Ovary (tissue), 3 donors: ENCODE measurements at regions not wholly inside any gene's neighbourhood (a gene's known extent, or its start where the extent isn't known, plus 50 kb on each side); places are given as distances from the start of the nearest gene placed in this dataset.

Experiments
- CTCF ChIP-seq, 3 donors: fragments of 450-650 bp in 2 of 3; fragments of 200-600 bp in 1 of 3; IDR thresholded peaks; one replicate each; pipeline versions ENCODE4 v1.5.1 to v1.8.0; 2016 to 2022; ENCODE audit warnings: antibody characterized with exemption in 3 of 3, mild to moderate bottlenecking in 1 of 3
- EP300 ChIP-seq: sonication (generic); formaldehyde crosslinking; IDR thresholded peaks from one replicate; pipeline ENCODE4 v1.6.1; 2017; ENCODE audit warnings: antibody characterized with exemption
- POLR2A ChIP-seq: fragments of 450-650 bp; IDR thresholded peaks from one replicate; pipeline ENCODE4 v1.6.1; 2017; ENCODE audit warnings: antibody characterized with exemption, mild to moderate bottlenecking, moderate library complexity
- donor health status: DM: no; HTN: no; CAD: no.

- TF ChIP-seq CTCF (IDR thresholded peaks at IDR 0.05), result no peak
- TF ChIP-seq EP300, result no peak
- TF ChIP-seq POLR2A, result no peak
Observed at GRCh38 chr20:52534616-52535015, 343.0 kb upstream of the ZFP64 start.
